ENCODE measurements at regions not wholly inside any gene's neighbourhood (a gene's known extent, or its start where the extent isn't known, plus 50 kb on each side); places are given as distances from the start of the nearest gene placed in this dataset.
"Not testable (repeated sequence)": the region's sequence is repeated elsewhere in the genome, so short reads cannot be mapped to it uniquely, and the experiment has no call there.

GRCh38 chr11:8772571-8773519 is 90.3 kb downstream of the RPL27A start:
- DNase-seq (ENCODE audit: low read depth in 2 of 2): no peak

GRCh38 chr11:8773916-8774539 is 91.4 kb downstream of the RPL27A start:
- DNase-seq (ENCODE audit: low read depth in 2 of 2): no peak

DNA sequence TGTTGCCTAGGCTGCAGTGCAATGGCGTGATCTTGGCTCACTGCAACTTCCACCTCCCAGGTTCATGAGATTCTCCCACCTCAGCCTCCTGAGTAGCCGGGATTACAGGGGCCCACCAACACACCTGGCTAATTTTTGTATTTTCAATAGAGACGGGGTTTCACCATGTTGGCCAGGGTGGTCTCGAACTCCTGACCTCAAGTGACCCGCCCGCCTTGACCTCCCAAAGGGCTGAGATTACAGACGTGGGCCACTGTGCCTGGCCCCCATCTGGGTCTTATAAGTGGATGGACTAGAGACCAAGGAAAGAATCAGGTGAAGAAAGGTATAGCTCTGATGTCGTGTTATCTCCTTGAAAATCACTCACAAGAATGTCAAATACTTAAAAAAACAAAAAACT is 92.3 kb downstream of the RPL27A start:
- DNase-seq (ENCODE audit: low read depth in 2 of 2): not testable (repeated sequence)

GRCh38 chr11:8775332-8775731 is 92.7 kb downstream of the RPL27A start:
- no peak for DNase-seq (ENCODE audit: low read depth in 2 of 2)

DNA sequence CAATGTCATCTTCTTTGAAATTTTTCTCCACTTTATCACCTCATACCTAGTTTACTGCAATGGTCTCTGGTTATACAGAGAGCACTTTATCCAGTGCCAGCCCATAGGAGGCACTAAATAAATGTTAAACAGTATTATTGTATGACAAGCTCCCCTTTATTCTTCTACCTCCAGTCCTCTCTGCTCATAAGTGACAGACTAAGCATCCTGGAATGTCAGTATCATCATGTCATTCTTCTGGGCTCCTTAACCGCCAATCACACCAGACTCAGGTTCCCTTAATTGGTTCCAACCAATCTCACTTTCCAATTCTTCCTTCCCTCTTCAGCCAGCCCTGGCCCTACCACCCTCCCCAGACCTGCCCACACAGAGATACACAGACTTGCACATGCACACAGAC is 93.1 kb downstream of the RPL27A start:
- no peak for DNase-seq (ENCODE audit: low read depth in 2 of 2)

GRCh38 chr11:8776209-8776608 is 93.6 kb downstream of the RPL27A start:
- no peak for DNase-seq (ENCODE audit: low read depth in 2 of 2)

DNA sequence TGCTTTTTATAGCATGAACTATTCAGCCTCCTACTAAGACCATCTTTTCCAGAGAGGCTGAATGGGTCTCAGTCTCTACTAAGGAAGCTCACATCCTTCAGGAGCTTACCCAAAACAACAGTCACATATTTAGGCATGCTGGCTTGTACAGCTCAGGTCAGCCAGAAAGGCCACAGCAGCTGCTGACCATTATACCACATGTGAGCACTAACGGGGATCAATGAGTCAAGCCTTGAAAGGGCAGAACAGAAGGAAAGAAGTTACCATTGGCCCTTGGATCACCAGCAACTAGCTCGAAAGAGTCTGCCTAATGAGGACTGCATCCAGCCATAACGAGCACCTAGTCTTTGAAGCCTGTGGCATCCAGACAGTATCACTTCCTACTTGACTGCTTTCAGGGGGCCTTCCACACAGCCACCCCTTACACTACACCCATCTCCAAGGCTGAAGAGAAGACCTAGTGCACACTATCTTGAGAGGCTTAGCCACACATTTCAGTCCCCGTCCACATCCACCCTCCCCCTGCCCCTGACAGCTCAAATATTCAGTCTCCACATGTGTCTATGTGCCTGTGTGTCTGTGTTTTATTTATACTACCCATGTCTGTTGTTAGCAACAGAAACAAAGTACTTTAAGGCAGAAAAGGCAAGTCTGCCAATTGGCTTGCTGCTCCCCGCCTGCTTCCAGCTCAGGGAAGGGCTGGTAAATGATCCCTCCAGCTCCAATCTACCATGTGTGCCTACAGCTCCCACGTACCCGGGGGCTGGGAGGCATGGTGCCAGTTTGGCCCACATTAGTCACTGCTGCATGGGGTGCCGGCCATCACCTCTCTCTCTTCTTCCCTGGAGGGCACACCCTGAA is 95.5 kb downstream of the RPL27A start:
- no peak for DNase-seq (ENCODE audit: low read depth in 2 of 2)

DNA sequence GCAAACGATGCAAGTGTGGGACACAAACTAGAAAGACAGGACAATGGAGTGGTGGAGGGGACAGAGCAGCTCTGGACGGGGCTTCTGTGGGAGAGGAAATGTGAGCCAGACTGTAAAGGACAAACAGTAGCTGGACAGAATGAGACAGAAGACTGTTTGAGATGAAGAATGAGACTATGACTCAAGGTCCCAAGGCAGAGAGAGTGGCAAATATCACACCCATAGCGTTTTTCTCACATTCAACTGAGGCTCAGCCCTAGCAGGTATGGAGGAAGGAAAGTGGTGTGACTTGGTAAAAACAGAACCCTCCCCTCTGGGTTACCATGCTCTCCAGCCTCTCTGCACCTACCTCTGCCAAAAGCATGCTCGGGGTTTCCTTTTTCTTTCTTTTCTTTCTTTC is 96.5 kb downstream of the RPL27A start:
- no peak for DNase-seq (ENCODE audit: low read depth in 2 of 2)

DNA sequence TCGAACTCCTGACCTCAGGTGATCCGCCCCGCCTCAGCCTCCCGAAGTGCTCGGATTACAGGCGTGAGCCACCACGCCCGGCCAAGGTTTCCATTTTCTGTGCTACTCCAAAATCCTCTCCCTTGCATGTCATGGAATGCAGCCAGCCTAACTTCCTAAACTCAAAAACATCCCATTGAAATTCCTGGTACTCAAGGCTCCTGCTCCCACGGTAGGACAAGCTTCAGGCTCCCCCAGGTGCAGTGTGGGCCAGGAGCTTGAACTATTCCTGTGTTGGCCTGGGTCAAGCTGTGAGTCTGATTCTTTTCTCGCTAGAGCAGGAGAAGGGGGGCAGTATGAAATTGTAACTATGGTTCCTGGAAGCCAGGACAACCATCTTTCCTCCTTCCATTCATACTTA is 97.1 kb downstream of the RPL27A start:
- no peak for DNase-seq (ENCODE audit: low read depth in 2 of 2)

- no peak for DNase-seq (ENCODE audit: low read depth in 2 of 2)
These were observed 102.4 kb downstream of the RPL27A start for GRCh38 chr11:8784954-8785353.

- no peak for DNase-seq (ENCODE audit: low read depth in 2 of 2)
These were observed 102.9 kb downstream of the RPL27A start for GRCh38 chr11:8785457-8785856.

DNA sequence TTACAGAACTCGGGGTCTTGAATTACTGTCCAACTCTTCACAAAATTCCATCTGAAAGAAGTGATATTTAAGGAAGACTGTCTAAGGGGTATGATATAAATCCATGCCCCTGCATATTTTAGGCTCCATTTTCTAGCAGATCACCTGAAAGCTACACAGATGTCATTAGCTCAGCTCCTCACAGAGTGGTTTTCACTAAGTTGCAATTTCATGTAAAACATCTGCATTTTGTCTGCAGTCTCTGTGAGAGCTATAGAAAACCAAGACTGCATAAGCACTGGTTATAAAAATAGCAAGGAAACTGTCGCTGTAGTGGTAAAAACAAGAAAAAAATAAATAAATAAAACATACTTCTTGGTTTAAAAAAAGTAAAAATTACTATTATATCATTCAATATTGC is 103.4 kb downstream of the RPL27A start:
- no peak for DNase-seq (ENCODE audit: low read depth in 2 of 2)

DNA sequence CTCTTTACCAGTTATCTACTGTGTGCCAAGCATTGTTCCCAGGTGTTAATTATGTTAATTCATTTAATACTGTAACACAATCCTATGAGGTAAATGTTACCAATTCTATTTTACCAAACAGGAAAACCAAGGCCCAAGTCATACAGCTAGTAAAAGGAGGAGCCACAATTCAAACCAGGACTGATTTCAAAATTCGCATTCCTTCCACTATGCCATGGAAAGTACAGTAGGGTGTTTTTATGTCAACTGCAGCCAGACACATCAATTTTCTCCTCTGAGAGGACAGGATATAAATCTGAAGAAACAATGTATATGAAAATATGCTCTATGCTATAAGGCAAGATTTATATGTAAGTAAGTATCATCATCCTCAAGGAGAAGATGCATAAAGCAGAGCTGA is 104.3 kb downstream of the RPL27A start:
- no peak for DNase-seq (ENCODE audit: low read depth in 2 of 2)

GRCh38 chr11:8787372-8787771 is 104.8 kb downstream of the RPL27A start:
- no peak for DNase-seq (ENCODE audit: low read depth in 2 of 2)

- DNase-seq (ENCODE audit: low read depth in 2 of 2): no peak
These were observed 106.0 kb downstream of the RPL27A start for GRCh38 chr11:8788616-8789015.

DNA sequence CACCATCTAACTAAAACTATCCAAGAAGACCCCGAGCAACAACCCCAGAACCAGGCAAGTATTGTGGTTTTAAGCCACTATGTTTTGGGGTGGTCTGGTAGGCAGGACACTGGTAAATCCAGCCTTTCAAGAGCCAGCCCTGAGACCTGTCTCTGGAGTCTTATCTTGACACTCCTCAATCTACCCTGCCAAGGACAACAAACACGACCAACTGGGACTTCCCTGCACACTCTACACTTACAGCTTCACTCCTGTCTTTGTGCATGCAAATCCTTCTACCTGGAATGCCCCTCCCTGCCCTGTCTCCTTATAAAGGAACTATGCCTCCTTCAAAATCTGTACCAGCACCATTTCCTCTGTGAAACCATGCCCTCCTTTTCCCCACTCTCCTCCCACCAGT is 107.3 kb downstream of the RPL27A start:
- DNase-seq (ENCODE audit: low read depth in 2 of 2): no peak

DNA sequence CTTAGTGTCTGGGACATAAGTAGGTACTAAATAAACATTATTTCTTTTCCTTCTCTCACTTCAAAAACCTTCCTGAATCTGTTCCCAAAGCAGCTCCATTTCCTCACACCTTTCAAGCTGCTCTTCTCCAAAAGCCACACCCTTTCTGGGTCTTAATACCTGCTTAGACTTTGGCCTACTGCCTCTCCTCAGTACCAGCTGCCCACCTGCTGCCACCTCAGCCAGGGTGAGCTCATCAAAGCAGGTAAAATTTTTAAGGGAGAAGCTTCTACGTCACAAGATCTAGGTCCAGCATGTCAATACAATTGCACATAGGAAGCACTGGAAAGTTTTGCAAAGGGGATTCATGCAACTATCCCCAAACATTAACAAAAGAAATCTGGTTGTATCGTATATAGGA is 108.4 kb downstream of the RPL27A start:
- DNase-seq (ENCODE audit: low read depth in 2 of 2): no peak

GRCh38 chr11:8792710-8793109 is 110.1 kb downstream of the RPL27A start:
- DNase-seq (ENCODE audit: low read depth in 2 of 2): no peak

- peak in 1 of 2 donors; percentile 44 for DNase-seq (ENCODE audit: low read depth in 2 of 2)
These were observed 110.7 kb downstream of the RPL27A start for GRCh38 chr11:8793114-8793777.

GRCh38 chr11:8794126-8794525 is 111.5 kb downstream of the RPL27A start:
- no peak for DNase-seq (ENCODE audit: low read depth in 2 of 2)

GRCh38 chr11:8794677-8795103 is 112.1 kb downstream of the RPL27A start:
- DNase-seq (ENCODE audit: low read depth in 2 of 2): no peak
